WTC11 (cell line): ENCODE measurements at regions not wholly inside any gene's neighbourhood (a gene's known extent, or its start where the extent isn't known, plus 50 kb on each side); places are given as distances from the start of the nearest gene placed in this dataset.
A peak's percentile ranks its signal among the peaks of the same experiment; 100 is the strongest.

Experiments used
- ATAC-seq: fragments of 200-7000 bp; cut with Tn5 transposase; 2 replicates; pipeline ENCODE4 v1.10.0; 2021; ENCODE audit warnings: mild to moderate bottlenecking, moderate library complexity
- CTCF ChIA-PET: fragments of 300-600 bp; sonication (Branson Sonifier 250); formaldehyde crosslinking; loops from one replicate; lab custom pipeline; 2021; ENCODE audit warnings: antibody characterized with exemption; lab: Charles Lee
- POLR2A ChIA-PET: fragments of 350-600 bp; sonication (Branson Sonifier 250); formaldehyde crosslinking; loops from one replicate; lab custom pipeline; 2021; ENCODE audit warnings: antibody characterized with exemption; lab: Charles Lee
- DNase-seq: peaks from one replicate; pipeline ENCODE4 v3.0.0; 2021; ENCODE audit warnings: low spot score
- H3K27ac Mint-ChIP-seq: 2 replicates; pipeline ENCODE4 v1.8.0; 2021; ENCODE audit warnings: mixed read lengths
- H3K27me3 Mint-ChIP-seq: 2 replicates; pipeline ENCODE4 v1.8.0; 2021; ENCODE audit warnings: low read depth, mild to moderate bottlenecking, moderate library complexity, mixed read lengths
- H3K36me3 Mint-ChIP-seq: 2 replicates; pipeline ENCODE4 v1.8.0; 2021; ENCODE audit warnings: mixed read lengths
- H3K4me1 Mint-ChIP-seq: 2 replicates; pipeline ENCODE4 v1.8.0; 2022; ENCODE audit warnings: mixed read lengths
- H3K4me3 Mint-ChIP-seq: 2 replicates; pipeline ENCODE4 v1.8.0; 2021; ENCODE audit warnings: mild to moderate bottlenecking, moderate library complexity, mixed read lengths
- H3K9me3 Mint-ChIP-seq: 2 replicates; pipeline ENCODE4 v1.8.0; 2021; ENCODE audit warnings: mixed read lengths
- ARID4B ChIP-seq: sonication (generic); formaldehyde crosslinking; IDR thresholded peaks from 2 replicates; pipeline ENCODE4 v1.8.0; 2023; ENCODE audit warnings: missing genetic modification reagents, mild to moderate bottlenecking, borderline replicate concordance
- ATF2 ChIP-seq: sonication (generic); formaldehyde crosslinking; IDR thresholded peaks from 2 replicates; pipeline ENCODE4 v1.8.1; 2022; ENCODE audit warnings: low read depth, missing genetic modification reagents, borderline replicate concordance
- CDX4 ChIP-seq: fragments of 250-450 bp; sonication (Bioruptor Pico); IDR thresholded peaks from 2 replicates; pipeline ENCODE4 v1.9.0; 2021; ENCODE audit warnings: moderate library complexity, mild to moderate bottlenecking, inconsistent platforms, borderline replicate concordance
- CREB1 ChIP-seq: sonication (generic); formaldehyde crosslinking; IDR thresholded peaks from 2 replicates; pipeline ENCODE4 v1.8.0; 2023; ENCODE audit warnings: mild to moderate bottlenecking, missing genetic modification reagents
- CREM ChIP-seq: sonication (generic); formaldehyde crosslinking; IDR thresholded peaks from 2 replicates; pipeline ENCODE4 v1.8.1; 2022; ENCODE audit warnings: mild to moderate bottlenecking, missing genetic modification reagents, moderate library complexity
- E2F5 ChIP-seq: sonication (generic); formaldehyde crosslinking; IDR thresholded peaks from 2 replicates; pipeline ENCODE4 v1.8.1; 2022; ENCODE audit warnings: mild to moderate bottlenecking, moderate library complexity, missing genetic modification reagents
- EMX1 ChIP-seq: fragments of 250-450 bp; sonication (Bioruptor Pico); IDR thresholded peaks from 2 replicates; pipeline ENCODE4 v1.8.0; 2021; ENCODE audit warnings: mild to moderate bottlenecking
- ESRRA ChIP-seq: sonication (generic); formaldehyde crosslinking; IDR thresholded peaks from 2 replicates; pipeline ENCODE4 v1.8.1; 2022; ENCODE audit warnings: mild to moderate bottlenecking, missing genetic modification reagents, borderline replicate concordance
- FOXJ3 ChIP-seq: sonication (generic); formaldehyde crosslinking; IDR thresholded peaks from 2 replicates; pipeline ENCODE4 v1.9.0; 2021; ENCODE audit warnings: missing genetic modification reagents, mild to moderate bottlenecking, borderline replicate concordance
- FOXP1 ChIP-seq: sonication (generic); formaldehyde crosslinking; IDR thresholded peaks from 2 replicates; pipeline ENCODE4 v1.8.0; 2022; ENCODE audit warnings: missing genetic modification reagents, mild to moderate bottlenecking, moderate library complexity, borderline replicate concordance
- GTF2I ChIP-seq: fragments of 250-450 bp; sonication (Bioruptor Pico); conservative IDR thresholded peaks from 2 replicates; pipeline ENCODE4 v1.4.0; 2021; ENCODE audit warnings: mild to moderate bottlenecking
- KAT7 ChIP-seq: sonication (generic); formaldehyde crosslinking; IDR thresholded peaks from 2 replicates; pipeline ENCODE4 v1.8.1; 2023; ENCODE audit warnings: missing genetic modification reagents, mild to moderate bottlenecking, borderline replicate concordance
- MXD4 ChIP-seq: fragments of 250-450 bp; sonication (Bioruptor Pico); IDR thresholded peaks from 2 replicates; pipeline ENCODE4 v1.8.0; 2021; ENCODE audit warnings: mild to moderate bottlenecking, moderate library complexity, borderline replicate concordance
- NFATC4 ChIP-seq: fragments of 250-450 bp; sonication (Bioruptor Pico); IDR thresholded peaks from 2 replicates; pipeline ENCODE4 v1.9.0; 2021; ENCODE audit warnings: mild to moderate bottlenecking
- NFE2L1 ChIP-seq: sonication (generic); formaldehyde crosslinking; IDR thresholded peaks from 2 replicates; pipeline ENCODE4 v1.8.1; 2023; ENCODE audit warnings: missing genetic modification reagents
- NR1H2 ChIP-seq: sonication (generic); formaldehyde crosslinking; IDR thresholded peaks from 2 replicates; pipeline ENCODE4 v1.9.0; 2021; ENCODE audit warnings: mild to moderate bottlenecking, moderate library complexity, missing genetic modification reagents
- PREB ChIP-seq: sonication (generic); formaldehyde crosslinking; IDR thresholded peaks from 2 replicates; pipeline ENCODE4 v1.8.1; 2022; ENCODE audit warnings: mild to moderate bottlenecking, missing genetic modification reagents, moderate library complexity, borderline replicate concordance
- RELA ChIP-seq: sonication (generic); formaldehyde crosslinking; IDR thresholded peaks from 2 replicates; pipeline ENCODE4 v1.8.1; 2022; ENCODE audit warnings: missing genetic modification reagents, mild to moderate bottlenecking, borderline replicate concordance
- RORB ChIP-seq: fragments of 250-450 bp; sonication (Bioruptor Pico); IDR thresholded peaks from 2 replicates; pipeline ENCODE4 v1.9.0; 2021; ENCODE audit warnings: mild to moderate bottlenecking
- TCF7 ChIP-seq: sonication (generic); formaldehyde crosslinking; IDR thresholded peaks from 2 replicates; pipeline ENCODE4 v1.8.0; 2022; ENCODE audit warnings: mild to moderate bottlenecking, low read depth, missing genetic modification reagents, moderate library complexity
- TP53 ChIP-seq: sonication (generic); formaldehyde crosslinking; IDR thresholded peaks from 2 replicates; pipeline ENCODE4 v1.8.1; 2023; ENCODE audit warnings: mild to moderate bottlenecking, missing genetic modification reagents
- ZBTB21 ChIP-seq: sonication (generic); formaldehyde crosslinking; IDR thresholded peaks from 2 replicates; pipeline ENCODE4 v1.8.1; 2023; ENCODE audit warnings: mild to moderate bottlenecking, missing genetic modification reagents, borderline replicate concordance
- ZNF138 ChIP-seq: sonication (generic); formaldehyde crosslinking; conservative IDR thresholded peaks from 2 replicates; pipeline ENCODE4 v1.8.1; 2022; ENCODE audit warnings: mild to moderate bottlenecking, moderate library complexity, missing genetic modification reagents
- ZNF281 ChIP-seq: sonication (generic); formaldehyde crosslinking; IDR thresholded peaks from 2 replicates; pipeline ENCODE4 v1.8.0; 2023; ENCODE audit warnings: mild to moderate bottlenecking, missing genetic modification reagents
- ZNF416 ChIP-seq: fragments of 250-450 bp; sonication (Bioruptor Pico); IDR thresholded peaks from 2 replicates; pipeline ENCODE4 v1.9.0; 2021; ENCODE audit warnings: mild to moderate bottlenecking, inconsistent platforms
- ZNF671 ChIP-seq: fragments of 250-450 bp; sonication (Bioruptor Pico); IDR thresholded peaks from 2 replicates; pipeline ENCODE4 v1.8.0; 2021; ENCODE audit warnings: mild to moderate bottlenecking

GRCh38 chr6:9504191-9504590 lies 910.7 kb downstream of the TFAP2A start:
- ATAC-seq = no peak
- Mint-ChIP-seq H3K27ac (no peak overlapping the region), H3K36me3 (peaks cover 6% of the 10 kb centered on the region), H3K9me3 (peaks cover 20% of the 10 kb centered on the region), H3K4me3 (no peak overlapping the region), H3K4me1 (peaks cover 14% of the 10 kb centered on the region), H3K27me3 (peaks cover 7% of the 10 kb centered on the region)
- no peak for DNase-seq
- ChIA-PET CTCF (no interaction called here), POLR2A (no interaction called here)
- TF ChIP-seq TP53 (CRISPR knock-in tag) (no peak), GTF2I (no peak), ZNF416 (CRISPR knock-in tag) (no peak), FOXJ3 (CRISPR knock-in tag) (no peak), FOXP1 (no peak), ZNF671 (CRISPR knock-in tag) (no peak), ARID4B (CRISPR knock-in tag) (no peak), TCF7 (no peak), NFATC4 (no peak), ZNF138 (CRISPR knock-in tag) (no peak), CREM (CRISPR knock-in tag) (no peak), RORB (no peak), NFE2L1 (no peak), NR1H2 (CRISPR knock-in tag) (no peak), KAT7 (CRISPR knock-in tag) (no peak)

GRCh38 chr6:9503111-9503761 lies 911.6 kb downstream of the TFAP2A start:
- ATAC-seq = peak; percentile 86
- peak overlapping the region; percentile 11; the same call in 1 of the 2 replicates for H3K27ac Mint-ChIP-seq
- H3K27me3 Mint-ChIP-seq = peaks cover 7% of the 10 kb centered on the region
- DNase-seq = no peak
- CTCF ChIA-PET = no interaction called here
- H3K36me3 Mint-ChIP-seq = peaks cover 6% of the 10 kb centered on the region
- no peak overlapping the region for H3K4me3 Mint-ChIP-seq
- POLR2A ChIA-PET = no interaction called here
- H3K4me1 Mint-ChIP-seq = peaks cover 14% of the 10 kb centered on the region
- peaks cover 20% of the 10 kb centered on the region for H3K9me3 Mint-ChIP-seq
- TF ChIP-seq PREB (CRISPR knock-in tag) = no peak
- no peak for TF ChIP-seq CDX4
- no peak for TF ChIP-seq EMX1 (CRISPR knock-in tag)
- TF ChIP-seq ESRRA (CRISPR knock-in tag) = no peak
- no peak for TF ChIP-seq CREB1 (CRISPR knock-in tag)
- TF ChIP-seq MXD4 (CRISPR knock-in tag) = no peak
- TF ChIP-seq ZBTB21 (CRISPR knock-in tag) = no peak
- TF ChIP-seq ATF2 (CRISPR knock-in tag) = no peak
- no peak for TF ChIP-seq RELA (CRISPR knock-in tag)
- no peak for TF ChIP-seq ZNF281 (CRISPR knock-in tag)
- no peak for TF ChIP-seq E2F5 (CRISPR knock-in tag)
